ENCODE measurements at regions not wholly inside any gene's neighbourhood (a gene's known extent, or its start where the extent isn't known, plus 50 kb on each side); places are given as distances from the start of the nearest gene placed in this dataset.

- CTCF ChIA-PET = interaction anchor here (0.9 kb wide), 1 partner anchor 19 kb away, joined by 3 read pairs; no protein-coding TSS in a partner anchor
- no peak for DNase-seq
- TF ChIP-seq, protein P1, sequence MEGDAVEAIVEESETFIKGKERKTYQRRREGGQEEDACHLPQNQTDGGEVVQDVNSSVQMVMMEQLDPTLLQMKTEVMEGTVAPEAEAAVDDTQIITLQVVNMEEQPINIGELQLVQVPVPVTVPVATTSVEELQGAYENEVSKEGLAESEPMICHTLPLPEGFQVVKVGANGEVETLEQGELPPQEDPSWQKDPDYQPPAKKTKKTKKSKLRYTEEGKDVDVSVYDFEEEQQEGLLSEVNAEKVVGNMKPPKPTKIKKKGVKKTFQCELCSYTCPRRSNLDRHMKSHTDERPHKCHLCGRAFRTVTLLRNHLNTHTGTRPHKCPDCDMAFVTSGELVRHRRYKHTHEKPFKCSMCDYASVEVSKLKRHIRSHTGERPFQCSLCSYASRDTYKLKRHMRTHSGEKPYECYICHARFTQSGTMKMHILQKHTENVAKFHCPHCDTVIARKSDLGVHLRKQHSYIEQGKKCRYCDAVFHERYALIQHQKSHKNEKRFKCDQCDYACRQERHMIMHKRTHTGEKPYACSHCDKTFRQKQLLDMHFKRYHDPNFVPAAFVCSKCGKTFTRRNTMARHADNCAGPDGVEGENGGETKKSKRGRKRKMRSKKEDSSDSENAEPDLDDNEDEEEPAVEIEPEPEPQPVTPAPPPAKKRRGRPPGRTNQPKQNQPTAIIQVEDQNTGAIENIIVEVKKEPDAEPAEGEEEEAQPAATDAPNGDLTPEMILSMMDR (IDR thresholded peaks at IDR 0.05) = peak; percentile 39; the same call in 1 of the 2 replicates
- no peak for TF ChIP-seq ELF1 (IDR thresholded peaks at IDR 0.05)
- WGBS (ENCODE audit: low lambda C conversion rate) = 13% methylated on average over 4 of the region's 4 CpGs
- Histone ChIP-seq H2AFZ (ENCODE audit: low read depth) (no peak overlapping the region), H3K4me1 (ENCODE audit: control insufficient read depth in 1 of 2, insufficient read depth in 2 of 2, low read depth in 1 of 2, low read length in 1 of 2) (no peaks in the 10 kb centered on the region), H3K9ac (no peak overlapping the region), H3K4me3 (ENCODE audit: low read depth in 2 of 2, low read length in 1 of 2) (no peak overlapping the region), H4K20me1 (ENCODE audit: insufficient read depth) (no peaks in the 10 kb centered on the region), H3K27ac (ENCODE audit: low read depth in 2 of 2, low read length in 1 of 2) (no peak overlapping the region), H3K4me2 (no peak overlapping the region), H3K79me2 (ENCODE audit: insufficient read depth) (no peaks in the 10 kb centered on the region), H3F3A (replicated peaks; ENCODE audit: insufficient read depth) (no peaks in the 10 kb centered on the region), H3K9me3 (no peaks in the 10 kb centered on the region), H3K9me2 (no peaks in the 10 kb centered on the region), H3K36me3 (replicated peaks in 1 of 2; ENCODE audit: control insufficient read depth in 1 of 2, insufficient read depth in 2 of 2, low read length in 1 of 2) (no peaks in the 10 kb centered on the region), H3K27me3 (ENCODE audit: insufficient read depth) (no peaks in the 10 kb centered on the region)
- POLR2A ChIA-PET = no interaction called here
Observed at GRCh38 chrX:57772637-57773036, 92.6 kb upstream of the NLRP2B start.

GRCh38 chrX:57771689-57772088 lies 91.6 kb upstream of the NLRP2B start:
- Histone ChIP-seq H3K9me2 (no peaks in the 10 kb centered on the region), H3K27me3 (ENCODE audit: insufficient read depth) (no peaks in the 10 kb centered on the region), H3K36me3 (replicated peaks in 1 of 2; ENCODE audit: control insufficient read depth in 1 of 2, insufficient read depth in 2 of 2, low read length in 1 of 2) (no peaks in the 10 kb centered on the region), H3K79me2 (ENCODE audit: insufficient read depth) (no peaks in the 10 kb centered on the region), H3K27ac (ENCODE audit: low read depth in 2 of 2, low read length in 1 of 2) (no peak overlapping the region), H3K4me2 (no peak overlapping the region), H3K9me3 (no peaks in the 10 kb centered on the region), H3F3A (replicated peaks; ENCODE audit: insufficient read depth) (no peaks in the 10 kb centered on the region), H3K9ac (no peak overlapping the region), H4K20me1 (ENCODE audit: insufficient read depth) (no peaks in the 10 kb centered on the region), H3K4me3 (ENCODE audit: low read depth in 2 of 2, low read length in 1 of 2) (no peak overlapping the region), H2AFZ (ENCODE audit: low read depth) (no peak overlapping the region), H3K4me1 (ENCODE audit: control insufficient read depth in 1 of 2, insufficient read depth in 2 of 2, low read depth in 1 of 2, low read length in 1 of 2) (no peaks in the 10 kb centered on the region)
- ChIA-PET POLR2A (no interaction called here), CTCF (interaction anchor here (0.9 kb wide), 1 partner anchor 20 kb away, joined by 3 read pairs; no protein-coding TSS in a partner anchor)
- no peak for TF ChIP-seq SMC3 (IDR thresholded peaks at IDR 0.05; ENCODE audit: low read depth, low read length)
- no peak for TF ChIP-seq EZH2phosphoT487 (IDR thresholded peaks at IDR 0.05; ENCODE audit: borderline replicate concordance, low read depth)
- no peak for TF ChIP-seq RFX5 (IDR thresholded peaks at IDR 0.05; ENCODE audit: low read length)
- no peak for TF ChIP-seq NFIC (IDR thresholded peaks at IDR 0.05; ENCODE audit: borderline replicate concordance)
- TF ChIP-seq, protein P2, sequence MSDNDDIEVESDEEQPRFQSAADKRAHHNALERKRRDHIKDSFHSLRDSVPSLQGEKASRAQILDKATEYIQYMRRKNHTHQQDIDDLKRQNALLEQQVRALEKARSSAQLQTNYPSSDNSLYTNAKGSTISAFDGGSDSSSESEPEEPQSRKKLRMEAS (IDR thresholded peaks at IDR 0.05; ENCODE audit: low read depth) = no peak
- no peak for TF ChIP-seq ELF1 (IDR thresholded peaks at IDR 0.05)
- no peak for TF ChIP-seq POLR2AphosphoS5 (IDR thresholded peaks at IDR 0.05; ENCODE audit: low read depth, low read length)
- no peak for TF ChIP-seq NRF1 (IDR thresholded peaks at IDR 0.05; ENCODE audit: low read depth, low read length)
- no peak for TF ChIP-seq RAD21 (IDR thresholded peaks at IDR 0.05; ENCODE audit: low read length)
- TF ChIP-seq FOXM1 (IDR thresholded peaks at IDR 0.05; ENCODE audit: low read depth) = no peak
- TF ChIP-seq TEAD4 (IDR thresholded peaks at IDR 0.05; ENCODE audit: borderline replicate concordance, insufficient read depth) = no peak
- no peak for TF ChIP-seq GABPA (IDR thresholded peaks at IDR 0.05; ENCODE audit: low read depth)
- TF ChIP-seq, protein P1 (IDR thresholded peaks at IDR 0.05) = no peak
- no peak for TF ChIP-seq TAF1 (IDR thresholded peaks at IDR 0.05; ENCODE audit: borderline replicate concordance, low read depth, low read length)
- TF ChIP-seq, protein P3, sequence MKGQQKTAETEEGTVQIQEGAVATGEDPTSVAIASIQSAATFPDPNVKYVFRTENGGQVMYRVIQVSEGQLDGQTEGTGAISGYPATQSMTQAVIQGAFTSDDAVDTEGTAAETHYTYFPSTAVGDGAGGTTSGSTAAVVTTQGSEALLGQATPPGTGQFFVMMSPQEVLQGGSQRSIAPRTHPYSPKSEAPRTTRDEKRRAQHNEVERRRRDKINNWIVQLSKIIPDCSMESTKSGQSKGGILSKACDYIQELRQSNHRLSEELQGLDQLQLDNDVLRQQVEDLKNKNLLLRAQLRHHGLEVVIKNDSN (IDR thresholded peaks at IDR 0.05; ENCODE audit: borderline replicate concordance, low read depth) = no peak
- TF ChIP-seq JUND (IDR thresholded peaks at IDR 0.05) = no peak
- no peak for TF ChIP-seq SIN3A (IDR thresholded peaks at IDR 0.05; ENCODE audit: borderline replicate concordance, low read depth, low read length)
- TF ChIP-seq TCF12 (IDR thresholded peaks at IDR 0.05) = no peak
- TF ChIP-seq RXRA (IDR thresholded peaks at IDR 0.05; ENCODE audit: borderline replicate concordance, low read depth) = no peak
- DNase-seq = no peak
